GM18508 (cell line): ENCODE measurements at regions not wholly inside any gene's neighbourhood (a gene's known extent, or its start where the extent isn't known, plus 50 kb on each side); places are given as distances from the start of the nearest gene placed in this dataset.
"Not testable (repeated sequence)": the region's sequence is repeated elsewhere in the genome, so short reads cannot be mapped to it uniquely, and the experiment has no call there.

ENCODE experiments used
- ATAC-seq: cut with Tn5 transposase; IDR thresholded peaks from one replicate; pipeline ENCODE4 v1.9.1; 2021; ENCODE audit warnings: moderate number of reproducible peaks; ENCODE audit not compliant: insufficient read depth, unreplicated experiment

- not testable (repeated sequence) for ATAC-seq
These were observed 69.1 kb downstream of the ZNF518B start for GRCh38 chr4:10388146-10388545.

- ATAC-seq, result no peak
These were observed 71.2 kb downstream of the ZNF518B start for GRCh38 chr4:10385994-10386394.

- no peak for ATAC-seq
These were observed 72.3 kb downstream of the ZNF518B start for GRCh38 chr4:10384974-10385373.

GRCh38 chr4:10383417-10383816, 73.8 kb downstream of the ZNF518B start:
- ATAC-seq, result no peak

GRCh38 chr4:10382171-10382570, 75.1 kb downstream of the ZNF518B start:
- not testable (repeated sequence) for ATAC-seq

GRCh38 chr4:10381146-10381545, 76.1 kb downstream of the ZNF518B start:
- ATAC-seq, result no peak

- ATAC-seq, result no peak
These were observed 76.5 kb downstream of the ZNF518B start for GRCh38 chr4:10380735-10381134.

GRCh38 chr4:10371869-10372471, 85.3 kb downstream of the ZNF518B start:
- no peak for ATAC-seq

- ATAC-seq, result no peak
These were observed 86.1 kb downstream of the ZNF518B start for GRCh38 chr4:10371121-10371520.

- no peak for ATAC-seq
These were observed 87.7 kb downstream of the ZNF518B start for GRCh38 chr4:10369517-10369916.

GRCh38 chr4:10366628-10367027, 90.6 kb downstream of the ZNF518B start:
- no peak for ATAC-seq

- ATAC-seq, result no peak
These were observed 93.0 kb downstream of the ZNF518B start for GRCh38 chr4:10364194-10364593.

GRCh38 chr4:10354746-10355145, 102.5 kb downstream of the ZNF518B start:
- no peak for ATAC-seq

GRCh38 chr4:10354225-10354624, 103.0 kb downstream of the ZNF518B start:
- no peak for ATAC-seq

GRCh38 chr4:10353110-10353509, 104.1 kb downstream of the ZNF518B start:
- no peak for ATAC-seq

- no peak for ATAC-seq
These were observed 109.0 kb downstream of the ZNF518B start for GRCh38 chr4:10348241-10348640.

GRCh38 chr4:10347815-10348214, 109.4 kb downstream of the ZNF518B start:
- ATAC-seq, result no peak

- ATAC-seq, result no peak
These were observed 109.9 kb downstream of the ZNF518B start for GRCh38 chr4:10347281-10347795.

GRCh38 chr4:10346023-10346422, 111.2 kb downstream of the ZNF518B start:
- ATAC-seq, result no peak

- no peak for ATAC-seq
These were observed 111.8 kb downstream of the ZNF518B start for GRCh38 chr4:10345381-10345784.

GRCh38 chr4:10344824-10345223, 112.4 kb downstream of the ZNF518B start:
- ATAC-seq, result no peak

- no peak for ATAC-seq
These were observed 113.6 kb downstream of the ZNF518B start for GRCh38 chr4:10343656-10344055.
